Muscle of leg (tissue), 3 donors: ENCODE measurements at regions not wholly inside any gene's neighbourhood (a gene's known extent, or its start where the extent isn't known, plus 50 kb on each side); places are given as distances from the start of the nearest gene placed in this dataset.
A peak's percentile ranks its signal among the peaks of the same experiment; 100 is the strongest.

ENCODE experiments used
- DNase-seq: peaks from one replicate; pipeline ENCODE4 v3.0.0; 2013
- H3K27ac ChIP-seq: one replicate; pipeline ENCODE4 v1.5.1; 2013; ENCODE audit warnings: mild to moderate bottlenecking, low read length, control low read depth
- H3K27me3 ChIP-seq: one replicate; pipeline ENCODE4 v1.6.1; 2013; ENCODE audit warnings: low read length; ENCODE audit not compliant: control insufficient read depth, insufficient read depth
- H3K36me3 ChIP-seq: one replicate; pipeline ENCODE4 v1.6.1; 2013; ENCODE audit warnings: low read length; ENCODE audit not compliant: control insufficient read depth, insufficient read depth
- H3K4me1 ChIP-seq: one replicate; pipeline ENCODE4 v1.6.1; 2013; ENCODE audit warnings: low read length; ENCODE audit not compliant: control insufficient read depth, insufficient read depth
- H3K4me3 ChIP-seq: one replicate; pipeline ENCODE4 v1.5.1; 2013; ENCODE audit warnings: low read length, control low read depth
- H3K9me3 ChIP-seq: replicated peaks from 2 replicates; pipeline ENCODE4 v1.6.1; 2013; ENCODE audit warnings: low read depth, low read length; ENCODE audit not compliant: control insufficient read depth
- WGBS: methylation state at CpG from one replicate; pipeline ENCODE4 v1.1.5; 2013; ENCODE audit warnings: missing lambda C conversion rate; ENCODE audit not compliant: insufficient coverage; 5-methylcytosine and 5-hydroxymethylcytosine counted together

DNA sequence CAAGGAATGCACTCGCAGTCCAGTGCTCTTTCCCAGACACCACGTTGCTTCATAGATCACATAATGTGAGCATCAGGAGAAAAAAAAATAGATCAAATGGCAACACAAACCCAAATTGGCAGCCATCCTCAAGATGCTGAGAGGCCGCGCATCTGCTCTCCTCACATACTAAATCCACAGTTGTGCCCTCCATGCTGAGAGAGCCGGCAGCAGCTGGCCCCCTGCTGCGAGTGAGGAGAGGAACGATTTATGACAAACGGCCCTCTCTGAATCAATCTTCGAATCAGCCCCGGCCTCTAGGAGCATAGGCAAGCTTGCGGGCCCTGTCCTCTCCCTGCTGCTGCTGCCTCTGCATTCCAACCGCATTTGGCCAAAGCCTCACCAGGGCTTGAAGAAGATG is 159.9 kb upstream of the TENM4 start:
- no peak overlapping the region for H3K27ac ChIP-seq
- H3K9me3 ChIP-seq: no peaks in the 10 kb centered on the region
- WGBS: 27% methylated on average over 8 of the region's 12 CpGs
- H3K4me1 ChIP-seq: peaks cover 3% of the 10 kb centered on the region
- no peaks in the 10 kb centered on the region for H3K27me3 ChIP-seq
- H3K4me3 ChIP-seq: no peak overlapping the region
- H3K36me3 ChIP-seq: no peaks in the 10 kb centered on the region
- peak; percentile 5 for DNase-seq

DNA sequence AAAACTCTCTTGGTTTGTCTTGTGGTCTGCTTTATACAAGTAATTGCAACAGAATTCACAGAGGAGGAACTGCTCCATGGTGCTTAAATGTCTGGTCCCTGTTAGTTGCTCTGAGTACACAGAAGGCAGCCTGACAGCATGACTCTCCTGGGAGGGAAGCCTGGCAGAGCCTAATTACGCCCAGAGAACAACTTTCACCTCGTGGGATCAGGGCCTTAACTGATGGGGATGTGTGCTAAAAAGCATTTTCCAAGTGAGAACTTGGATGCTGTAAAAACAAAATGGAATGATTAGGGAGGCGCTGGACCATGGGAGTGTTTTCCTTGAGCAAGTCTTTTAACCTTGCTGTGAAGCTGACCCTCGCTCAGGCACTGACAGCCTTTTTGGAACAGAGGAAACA is 154.0 kb upstream of the TENM4 start:
- Histone ChIP-seq H3K27ac (no peak overlapping the region), H3K27me3 (no peaks in the 10 kb centered on the region), H3K36me3 (no peaks in the 10 kb centered on the region), H3K4me1 (no peaks in the 10 kb centered on the region), H3K4me3 (no peak overlapping the region), H3K9me3 (no peaks in the 10 kb centered on the region)
- no peak for DNase-seq
- WGBS: 52% methylated on average over 4 of the region's 4 CpGs

DNA sequence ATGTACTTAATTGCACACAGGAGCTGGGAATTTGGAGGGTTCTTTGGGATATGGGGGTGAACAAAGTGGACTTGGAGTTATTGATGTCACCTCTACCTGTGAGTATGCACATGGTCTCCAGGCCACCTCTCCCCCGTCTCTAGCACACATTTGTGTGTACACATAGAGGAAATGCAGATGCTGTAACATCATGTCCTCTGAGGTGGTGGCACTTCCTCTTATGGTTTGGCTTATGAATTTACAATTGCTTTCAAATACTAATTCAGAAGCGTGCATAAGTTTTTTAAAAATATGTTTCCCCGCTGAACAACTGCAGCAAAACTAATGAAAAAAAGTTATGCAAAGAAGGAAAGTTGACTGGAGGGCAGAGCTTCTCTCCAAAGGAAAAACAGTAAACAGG is 152.0 kb upstream of the TENM4 start:
- Histone ChIP-seq H3K36me3 (no peaks in the 10 kb centered on the region), H3K27ac (no peak overlapping the region), H3K9me3 (no peaks in the 10 kb centered on the region), H3K27me3 (no peaks in the 10 kb centered on the region), H3K4me3 (no peak overlapping the region), H3K4me1 (no peaks in the 10 kb centered on the region)
- WGBS: 50% methylated on average over 1 of the region's 3 CpGs
- DNase-seq: no peak

DNA sequence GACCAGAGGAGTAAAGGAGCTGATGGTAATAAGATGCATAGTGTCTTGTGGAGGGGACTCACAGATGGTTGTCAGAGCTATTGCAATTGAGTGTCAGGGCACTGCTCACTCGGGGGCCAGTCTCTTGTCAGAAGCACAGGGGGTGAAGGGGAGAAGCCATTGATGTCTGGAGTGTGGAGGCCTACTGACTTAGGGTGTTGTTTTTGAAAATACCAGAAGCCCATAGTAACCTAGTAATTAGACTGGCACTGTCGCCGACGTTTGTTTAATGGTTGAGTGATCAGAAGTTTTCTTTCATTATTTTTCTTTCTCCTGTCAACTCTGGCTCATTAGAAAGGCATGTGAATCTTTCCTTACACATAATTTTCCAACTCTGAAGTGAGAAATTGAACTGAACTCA is 151.6 kb upstream of the TENM4 start:
- Histone ChIP-seq H3K9me3 (no peaks in the 10 kb centered on the region), H3K4me3 (no peak overlapping the region), H3K27ac (no peak overlapping the region), H3K36me3 (no peaks in the 10 kb centered on the region), H3K4me1 (no peaks in the 10 kb centered on the region), H3K27me3 (no peaks in the 10 kb centered on the region)
- 17% methylated on average over 1 of the region's 4 CpGs for WGBS
- DNase-seq: no peak

DNA sequence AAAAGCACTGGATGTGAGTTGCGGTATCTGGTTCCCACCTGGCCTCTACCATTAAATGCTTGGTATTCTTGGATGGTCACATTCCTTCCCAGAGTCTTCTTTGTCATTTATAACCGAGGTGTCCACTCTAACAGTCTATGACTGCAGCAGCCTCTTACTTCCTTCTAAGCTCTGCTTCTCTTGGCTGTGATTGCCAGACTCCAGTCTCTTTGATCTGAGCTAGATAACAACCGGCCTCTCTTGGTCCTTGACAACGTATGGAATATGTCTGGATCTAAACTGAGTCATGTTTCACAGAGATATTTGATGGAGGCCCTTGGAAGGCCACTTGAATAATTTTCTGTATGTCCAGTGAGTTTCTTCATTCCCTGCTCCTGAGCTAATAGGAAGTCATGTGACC is 141.6 kb upstream of the TENM4 start:
- H3K4me3 ChIP-seq: no peak overlapping the region
- DNase-seq: no peak
- H3K9me3 ChIP-seq: no peaks in the 10 kb centered on the region
- WGBS: no CpG with 5 or more reads among the region's 4 CpGs
- H3K4me1 ChIP-seq: no peaks in the 10 kb centered on the region
- H3K27me3 ChIP-seq: no peaks in the 10 kb centered on the region
- H3K36me3 ChIP-seq: no peaks in the 10 kb centered on the region
- H3K27ac ChIP-seq: no peak overlapping the region

DNA sequence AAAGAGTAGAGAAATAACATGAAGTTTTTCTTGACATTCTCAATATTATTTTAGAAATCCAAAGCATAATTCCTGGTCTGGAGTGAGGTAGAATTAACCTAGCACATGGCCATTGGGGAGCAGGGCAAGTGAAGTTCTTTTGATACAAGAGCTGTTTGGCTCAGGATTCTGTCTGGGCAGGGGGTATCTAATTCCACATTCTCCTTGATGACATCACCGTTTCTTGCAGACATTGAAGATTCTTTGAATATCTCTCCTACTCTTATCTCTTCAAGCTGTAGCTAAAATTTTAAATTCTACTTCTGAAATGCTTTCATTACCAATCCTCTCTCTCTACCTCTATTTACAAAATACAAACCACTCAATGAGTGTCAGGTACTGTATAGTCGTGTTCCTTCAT is 138.2 kb upstream of the TENM4 start:
- DNase-seq: no peak
- H3K36me3 ChIP-seq: no peaks in the 10 kb centered on the region
- H3K9me3 ChIP-seq: no peaks in the 10 kb centered on the region
- H3K4me3 ChIP-seq: no peak overlapping the region
- H3K27ac ChIP-seq: no peak overlapping the region
- H3K27me3 ChIP-seq: no peaks in the 10 kb centered on the region
- H3K4me1 ChIP-seq: no peaks in the 10 kb centered on the region
- no CpG with 5 or more reads among the region's 2 CpGs for WGBS

DNA sequence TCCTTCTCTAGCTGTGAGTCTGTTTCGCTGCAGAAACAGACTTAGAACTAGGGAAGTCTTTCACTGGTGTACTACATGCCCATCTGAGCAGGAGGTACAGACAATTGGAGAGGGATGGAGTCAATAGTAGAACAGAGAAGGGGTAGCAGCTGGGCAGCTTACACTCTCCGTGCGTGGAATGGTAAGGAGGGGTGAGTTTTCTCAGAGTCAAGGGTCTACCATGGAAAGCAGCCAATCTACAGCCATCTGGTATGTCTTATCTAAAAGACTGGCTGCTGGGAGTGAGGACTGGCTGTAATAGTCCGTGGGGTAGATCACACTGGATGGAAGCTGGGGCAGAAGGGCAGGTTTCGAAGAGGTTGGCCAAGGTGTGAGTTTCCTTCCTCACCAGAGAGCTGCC is 137.3 kb upstream of the TENM4 start:
- H3K27ac ChIP-seq: no peak overlapping the region
- H3K36me3 ChIP-seq: no peaks in the 10 kb centered on the region
- no peaks in the 10 kb centered on the region for H3K27me3 ChIP-seq
- 75% methylated on average over 4 of the region's 5 CpGs for WGBS
- H3K4me1 ChIP-seq: no peaks in the 10 kb centered on the region
- no peak overlapping the region for H3K4me3 ChIP-seq
- no peak for DNase-seq
- H3K9me3 ChIP-seq: no peaks in the 10 kb centered on the region

DNA sequence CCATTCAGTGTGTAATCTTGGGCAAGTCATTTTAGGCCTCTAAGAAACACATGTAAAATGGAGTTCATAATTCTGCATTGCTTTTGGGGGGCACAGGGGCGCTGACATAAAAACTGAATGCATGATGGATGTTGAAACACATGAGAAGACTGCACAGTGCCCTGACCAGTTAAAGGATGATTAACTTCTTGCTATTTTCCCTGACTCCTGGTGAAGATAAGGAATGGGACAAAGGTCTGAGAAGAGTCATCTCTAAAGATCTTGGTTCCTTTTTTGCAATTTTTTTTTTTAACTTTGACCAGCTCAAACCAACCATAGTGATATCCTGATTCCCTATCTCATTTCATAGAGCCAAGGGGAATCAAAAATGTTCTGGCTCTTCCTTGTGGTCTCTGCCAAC is 134.9 kb upstream of the TENM4 start:
- no peak overlapping the region for H3K27ac ChIP-seq
- H3K36me3 ChIP-seq: no peaks in the 10 kb centered on the region
- WGBS: 75% methylated on average over 1 of the region's 1 CpG
- no peaks in the 10 kb centered on the region for H3K4me1 ChIP-seq
- no peaks in the 10 kb centered on the region for H3K9me3 ChIP-seq
- no peaks in the 10 kb centered on the region for H3K27me3 ChIP-seq
- H3K4me3 ChIP-seq: no peak overlapping the region
- no peak for DNase-seq

DNA sequence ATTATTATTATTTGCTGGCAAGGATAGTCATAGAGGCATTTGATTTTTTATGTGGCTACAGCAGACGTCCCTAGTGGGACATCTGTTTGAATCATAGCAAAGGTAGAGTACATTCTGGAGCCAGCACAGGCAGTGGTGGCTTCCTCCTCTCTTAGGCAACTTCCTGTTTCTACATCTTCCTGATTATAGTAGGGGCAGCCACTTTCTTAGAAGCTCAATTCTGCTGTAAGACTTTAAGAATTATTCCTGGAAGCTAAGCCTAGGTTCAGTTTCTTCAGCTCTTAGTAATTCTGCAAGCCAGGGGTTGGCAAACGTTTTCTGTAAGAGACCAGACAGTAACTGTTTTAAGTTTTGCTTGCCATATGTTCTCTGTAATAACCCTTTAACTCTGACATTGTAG is 129.3 kb upstream of the TENM4 start:
- Histone ChIP-seq H3K27ac (no peak overlapping the region), H3K4me3 (no peak overlapping the region), H3K9me3 (peaks cover 3% of the 10 kb centered on the region), H3K4me1 (no peaks in the 10 kb centered on the region), H3K36me3 (no peaks in the 10 kb centered on the region), H3K27me3 (no peaks in the 10 kb centered on the region)
- WGBS: no CpG with 5 or more reads among the region's 2 CpGs
- DNase-seq: no peak

DNA sequence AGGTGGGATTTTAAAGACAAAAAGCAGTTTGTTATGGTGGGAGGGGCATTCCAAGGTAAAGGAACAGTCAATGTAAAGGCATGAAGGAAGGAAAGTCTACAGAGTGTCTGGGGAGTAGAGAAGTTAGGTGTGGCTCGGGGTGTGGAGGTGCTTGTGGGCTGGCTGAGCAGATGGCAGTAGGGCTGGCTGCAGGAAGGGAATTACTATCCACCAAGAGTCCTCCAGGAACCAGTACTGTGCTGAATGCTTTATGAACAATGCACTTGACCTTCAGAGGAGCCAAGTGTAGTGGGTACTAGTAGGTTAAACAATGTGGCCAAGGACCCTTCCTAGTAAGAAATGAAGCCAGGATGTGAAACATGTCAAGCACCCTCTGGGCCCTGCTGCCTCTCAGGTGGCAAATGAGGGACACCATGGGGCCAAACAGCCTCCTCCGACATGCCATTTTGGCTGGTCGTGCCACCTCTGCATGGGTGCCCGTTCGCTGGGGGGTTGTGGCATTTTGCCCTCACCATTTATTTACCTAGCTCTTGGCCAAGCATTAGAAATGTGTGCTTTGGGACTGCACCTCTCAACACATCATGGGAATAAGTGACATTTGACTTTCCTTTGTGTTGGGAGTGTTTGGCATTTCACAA is 123.6 kb upstream of the TENM4 start:
- no peak overlapping the region for H3K27ac ChIP-seq
- WGBS: 93% methylated on average over 3 of the region's 5 CpGs
- no peaks in the 10 kb centered on the region for H3K36me3 ChIP-seq
- H3K4me1 ChIP-seq: no peaks in the 10 kb centered on the region
- H3K27me3 ChIP-seq: no peaks in the 10 kb centered on the region
- no peak for DNase-seq
- H3K4me3 ChIP-seq: no peak overlapping the region
- peaks cover under 1% of the 10 kb centered on the region for H3K9me3 ChIP-seq

DNA sequence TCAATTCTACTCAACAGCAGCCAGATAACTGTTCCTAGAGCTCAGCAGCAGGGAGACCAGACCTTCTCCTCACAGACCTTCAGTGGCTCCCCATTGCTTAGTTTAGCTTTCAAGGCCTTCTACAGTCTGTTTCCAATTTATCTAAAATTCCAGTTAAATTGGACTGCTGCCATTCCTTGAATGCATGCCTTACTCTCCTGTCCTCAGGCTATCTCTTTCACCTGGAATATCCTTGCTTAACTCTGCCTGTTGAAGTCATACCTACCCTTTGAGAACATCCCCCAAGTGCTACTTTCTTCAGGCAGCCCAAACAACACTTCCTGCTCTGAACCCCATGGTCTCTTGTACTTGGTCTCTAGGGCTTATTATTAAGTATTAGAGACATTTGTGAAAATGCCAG is 120.7 kb upstream of the TENM4 start:
- no peak overlapping the region for H3K4me3 ChIP-seq
- H3K9me3 ChIP-seq: no peaks in the 10 kb centered on the region
- no peaks in the 10 kb centered on the region for H3K36me3 ChIP-seq
- no peaks in the 10 kb centered on the region for H3K4me1 ChIP-seq
- DNase-seq: no peak
- no peak overlapping the region for H3K27ac ChIP-seq
- H3K27me3 ChIP-seq: no peaks in the 10 kb centered on the region
